Vagina (tissue), 2 donors: ENCODE measurements at regions not wholly inside any gene's neighbourhood (a gene's known extent, or its start where the extent isn't known, plus 50 kb on each side); places are given as distances from the start of the nearest gene placed in this dataset.

Source experiments
- DNase-seq, 2 donors: peaks; one replicate each; pipeline ENCODE4 v3.0.0-alpha.2; 2017; ENCODE audit errors: extremely low spot score in 2 of 2
- H3K27ac ChIP-seq: fragments of 200-600 bp; sonication (generic); one replicate; pipeline ENCODE4 v1.5.1; 2019
- H3K27me3 ChIP-seq: fragments of 200-600 bp; sonication (generic); one replicate; pipeline ENCODE4 v1.5.1; 2019
- H3K36me3 ChIP-seq, 2 donors: fragments of 200-600 bp; sonication (generic); one replicate each; pipeline ENCODE4 v1.5.1; 2017 to 2019
- H3K4me1 ChIP-seq: fragments of 200-600 bp; sonication (generic); one replicate; pipeline ENCODE4 v1.5.1; 2019
- H3K4me3 ChIP-seq, 2 donors: fragments of 200-600 bp; sonication (generic); 1 replicate in 1 of 2; 2 replicates in 1 of 2; pipeline ENCODE4 v1.5.1; 2016 to 2019
- H3K9me3 ChIP-seq: fragments of 200-600 bp; sonication (generic); one replicate; pipeline ENCODE4 v1.5.1; 2019
- POLR2A ChIP-seq, 2 donors: fragments of 450-650 bp; IDR thresholded peaks; one replicate each; pipeline ENCODE4 v1.6.1; 2017; ENCODE audit warnings: antibody characterized with exemption in 2 of 2, mild to moderate bottlenecking in 2 of 2, moderate library complexity in 2 of 2
- POLR2AphosphoS5 ChIP-seq, 2 donors: sonication (generic); formaldehyde crosslinking; IDR thresholded peaks; one replicate each; pipeline ENCODE4 v1.9.0; 2017; ENCODE audit warnings: antibody characterized with exemption in 2 of 2, mild to moderate bottlenecking in 2 of 2, low read depth in 1 of 2; ENCODE audit not compliant: insufficient read depth in 1 of 2
- intact Hi-C: fragments of 100-400 bp; cut with DNase I; formaldehyde crosslinking; loops from one replicate; pipeline ENCODE4 v1.15.1; 2023
- TF ChIP-seq, protein P1 (sequence below), 3 experiments: fragments of 450-650 bp in 2 of 3; fragments of 200-600 bp in 1 of 3; sonication (generic) in 1 of 3; IDR thresholded peaks; one replicate each; pipeline ENCODE4 v1.5.1; 2017 to 2019; ENCODE audit warnings: antibody characterized with exemption in 3 of 3, mild to moderate bottlenecking in 2 of 3, moderate library complexity in 2 of 3

DNA sequence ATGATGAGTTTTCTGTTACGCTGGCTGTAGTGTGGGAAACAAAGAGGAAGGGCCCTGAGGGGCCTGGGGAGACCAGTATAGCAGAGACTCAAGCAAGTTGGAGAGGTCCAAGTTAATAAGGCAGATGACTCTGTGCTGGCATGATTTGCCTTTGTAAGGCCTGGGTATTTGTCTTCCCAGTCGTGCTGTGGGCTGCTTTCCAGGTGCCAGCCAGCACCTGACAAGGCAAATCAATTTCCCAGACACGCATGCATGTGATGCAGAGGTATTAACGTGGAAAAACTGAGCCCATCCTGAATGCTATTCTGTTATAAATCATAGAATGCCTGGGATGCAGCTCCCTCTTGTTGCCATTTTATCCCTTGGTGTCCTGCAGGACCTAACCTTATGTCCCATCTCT lies 175.6 kb downstream of the MFSD1 start:
- Histone ChIP-seq H3K4me3 (no peak overlapping the region), H3K36me3 (no peaks in the 10 kb centered on the region), H3K27me3 (no peaks in the 10 kb centered on the region), H3K9me3 (no peaks in the 10 kb centered on the region), H3K27ac (no peak overlapping the region), H3K4me1 (no peaks in the 10 kb centered on the region)
- DNase-seq, result no peak
- intact Hi-C loops, result no loop called here
- TF ChIP-seq POLR2A (IDR thresholded peaks at IDR 0.05), result no peak
- TF ChIP-seq, protein P1, sequence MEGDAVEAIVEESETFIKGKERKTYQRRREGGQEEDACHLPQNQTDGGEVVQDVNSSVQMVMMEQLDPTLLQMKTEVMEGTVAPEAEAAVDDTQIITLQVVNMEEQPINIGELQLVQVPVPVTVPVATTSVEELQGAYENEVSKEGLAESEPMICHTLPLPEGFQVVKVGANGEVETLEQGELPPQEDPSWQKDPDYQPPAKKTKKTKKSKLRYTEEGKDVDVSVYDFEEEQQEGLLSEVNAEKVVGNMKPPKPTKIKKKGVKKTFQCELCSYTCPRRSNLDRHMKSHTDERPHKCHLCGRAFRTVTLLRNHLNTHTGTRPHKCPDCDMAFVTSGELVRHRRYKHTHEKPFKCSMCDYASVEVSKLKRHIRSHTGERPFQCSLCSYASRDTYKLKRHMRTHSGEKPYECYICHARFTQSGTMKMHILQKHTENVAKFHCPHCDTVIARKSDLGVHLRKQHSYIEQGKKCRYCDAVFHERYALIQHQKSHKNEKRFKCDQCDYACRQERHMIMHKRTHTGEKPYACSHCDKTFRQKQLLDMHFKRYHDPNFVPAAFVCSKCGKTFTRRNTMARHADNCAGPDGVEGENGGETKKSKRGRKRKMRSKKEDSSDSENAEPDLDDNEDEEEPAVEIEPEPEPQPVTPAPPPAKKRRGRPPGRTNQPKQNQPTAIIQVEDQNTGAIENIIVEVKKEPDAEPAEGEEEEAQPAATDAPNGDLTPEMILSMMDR (IDR thresholded peaks at IDR 0.05), result no peak
- no peak for TF ChIP-seq POLR2AphosphoS5 (IDR thresholded peaks at IDR 0.05; ENCODE audit: insufficient read depth in 1 of 2, low read depth in 1 of 2)

DNA sequence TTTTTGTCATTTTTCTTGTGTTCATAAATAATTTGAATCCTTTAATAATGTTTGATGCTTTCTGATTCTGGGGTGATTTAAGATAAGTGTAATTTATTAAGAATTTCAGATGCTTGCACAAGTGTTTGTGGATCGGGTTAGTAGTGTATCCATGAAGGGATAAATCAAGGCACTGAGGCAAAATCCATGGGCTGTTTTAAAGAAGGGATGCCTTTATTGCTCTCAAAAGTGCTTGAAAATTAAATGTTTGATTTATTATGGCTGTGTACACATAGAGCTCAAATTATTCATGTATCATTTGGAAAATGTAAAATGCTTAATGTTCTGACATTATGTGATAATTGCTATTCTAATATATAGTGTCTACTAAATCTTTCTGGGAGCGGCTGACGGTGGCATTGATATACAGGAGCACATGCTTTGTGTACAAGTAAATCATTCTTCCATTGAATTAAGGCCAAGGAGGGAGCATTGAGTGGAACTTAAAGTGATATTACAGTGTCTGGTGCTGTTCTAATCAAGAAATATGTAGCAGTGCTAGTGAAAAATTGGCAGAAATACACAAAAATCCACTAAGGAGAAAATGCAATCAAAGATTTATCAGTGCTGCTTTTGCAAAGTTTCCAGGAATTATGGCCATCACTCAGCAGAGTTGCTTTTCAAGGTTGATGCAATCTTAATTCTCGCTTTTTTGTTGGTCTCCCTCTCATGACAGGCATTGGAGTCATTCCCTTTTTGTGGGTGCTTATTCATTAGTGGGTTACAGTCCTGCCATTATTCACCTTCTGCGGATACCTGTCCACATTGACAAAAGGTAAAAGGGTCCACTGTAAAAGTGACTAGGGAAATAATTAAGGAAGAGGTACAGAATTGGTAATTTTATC lies 181.6 kb downstream of the MFSD1 start:
- H3K36me3 ChIP-seq, result no peaks in the 10 kb centered on the region
- no peaks in the 10 kb centered on the region for H3K27me3 ChIP-seq
- H3K27ac ChIP-seq, result no peak overlapping the region
- intact Hi-C loops, result no loop called here
- H3K4me1 ChIP-seq, result no peaks in the 10 kb centered on the region
- no peak for TF ChIP-seq POLR2A (IDR thresholded peaks at IDR 0.05)
- TF ChIP-seq, protein P1 (IDR thresholded peaks at IDR 0.05), result no peak
- no peaks in the 10 kb centered on the region for H3K9me3 ChIP-seq
- no peak overlapping the region for H3K4me3 ChIP-seq
- DNase-seq, result no peak

DNA sequence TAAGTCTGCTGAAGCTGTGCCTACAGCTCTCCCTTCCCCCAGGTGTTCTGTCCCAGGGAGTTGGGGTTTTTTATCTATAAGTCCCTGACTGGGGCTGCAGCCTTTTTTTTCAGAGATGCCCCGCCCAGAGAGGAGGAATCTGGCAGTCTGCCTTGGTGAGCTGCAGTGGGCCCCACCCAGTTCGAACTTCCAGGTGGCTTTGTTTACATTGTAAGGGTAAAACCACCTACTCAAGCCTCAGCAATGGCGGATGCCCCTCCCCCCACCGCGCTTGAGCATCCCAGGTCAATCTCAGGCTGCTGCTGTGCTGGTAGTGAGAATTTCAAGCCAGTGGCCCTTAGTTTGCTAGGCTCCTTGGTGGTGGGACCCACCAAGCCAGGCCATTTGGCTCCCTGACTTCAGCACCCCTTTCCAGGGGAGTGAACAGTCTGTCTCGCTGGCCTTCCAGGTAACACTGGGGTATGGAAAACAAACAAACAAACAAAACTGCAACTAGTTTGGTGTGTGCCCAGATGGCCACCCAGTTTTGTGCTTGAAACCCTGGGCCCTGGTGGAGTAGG lies 189.4 kb downstream of the MFSD1 start:
- Histone ChIP-seq H3K9me3 (no peaks in the 10 kb centered on the region), H3K36me3 (no peaks in the 10 kb centered on the region), H3K4me1 (no peaks in the 10 kb centered on the region), H3K27ac (no peak overlapping the region), H3K4me3 (no peak overlapping the region), H3K27me3 (no peaks in the 10 kb centered on the region)
- no peak for DNase-seq
- TF ChIP-seq POLR2AphosphoS5 (IDR thresholded peaks at IDR 0.05; ENCODE audit: insufficient read depth in 1 of 2, low read depth in 1 of 2) (no peak), POLR2A (IDR thresholded peaks at IDR 0.05) (no peak)
- TF ChIP-seq, protein P1 (IDR thresholded peaks at IDR 0.05), result no peak
- intact Hi-C loops, result no loop called here

DNA sequence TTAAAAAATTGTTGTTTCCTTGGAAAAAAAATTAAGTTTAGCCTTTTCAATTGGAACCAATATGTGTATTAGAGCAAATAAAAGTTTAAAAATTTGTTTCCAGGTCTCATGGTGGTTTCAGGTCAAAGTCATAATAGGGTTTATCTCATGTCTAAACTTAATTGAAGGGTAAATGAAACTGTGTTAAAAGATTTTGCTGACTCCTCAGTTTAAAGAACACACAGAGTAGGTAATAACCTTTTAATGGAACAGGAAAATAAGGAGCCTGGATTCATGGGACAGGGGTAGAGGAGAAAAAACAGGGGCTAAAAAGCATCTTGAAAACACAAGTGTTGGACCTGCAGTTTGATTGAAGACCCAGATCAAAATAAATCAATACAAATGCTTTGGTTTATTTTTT lies 190.6 kb downstream of the MFSD1 start:
- no peaks in the 10 kb centered on the region for H3K36me3 ChIP-seq
- no peaks in the 10 kb centered on the region for H3K27me3 ChIP-seq
- no peak for DNase-seq
- TF ChIP-seq, protein P1 (IDR thresholded peaks at IDR 0.05), result no peak
- no peak for TF ChIP-seq POLR2AphosphoS5 (IDR thresholded peaks at IDR 0.05; ENCODE audit: insufficient read depth in 1 of 2, low read depth in 1 of 2)
- no peak for TF ChIP-seq POLR2A (IDR thresholded peaks at IDR 0.05)
- H3K27ac ChIP-seq, result no peak overlapping the region
- intact Hi-C loops, result no loop called here
- H3K4me3 ChIP-seq, result no peak overlapping the region
- H3K4me1 ChIP-seq, result no peaks in the 10 kb centered on the region
- H3K9me3 ChIP-seq, result no peaks in the 10 kb centered on the region

DNA sequence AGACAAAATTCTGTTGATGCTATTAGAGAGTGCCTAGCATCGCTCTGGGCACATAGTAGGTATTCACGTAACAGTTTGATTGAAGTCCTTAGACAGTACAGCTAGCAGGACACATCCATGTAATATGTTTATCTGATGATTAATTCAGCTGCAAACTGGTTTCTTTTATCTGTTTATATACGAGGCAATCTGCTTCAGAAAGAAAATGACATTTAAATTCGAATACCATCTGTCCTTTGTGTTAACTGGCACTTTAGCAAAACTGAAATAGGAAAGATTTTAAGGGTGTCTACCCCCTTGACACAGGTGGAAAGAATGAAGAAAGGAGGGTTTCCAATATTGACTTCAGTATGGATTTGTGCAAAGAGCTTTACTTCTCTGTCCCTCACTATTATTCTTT lies 192.5 kb downstream of the MFSD1 start:
- H3K27me3 ChIP-seq, result no peaks in the 10 kb centered on the region
- DNase-seq, result no peak
- H3K36me3 ChIP-seq, result no peaks in the 10 kb centered on the region
- H3K27ac ChIP-seq, result no peak overlapping the region
- TF ChIP-seq POLR2AphosphoS5 (IDR thresholded peaks at IDR 0.05; ENCODE audit: insufficient read depth in 1 of 2, low read depth in 1 of 2) (no peak), POLR2A (IDR thresholded peaks at IDR 0.05) (no peak)
- TF ChIP-seq, protein P1 (IDR thresholded peaks at IDR 0.05), result no peak
- no peaks in the 10 kb centered on the region for H3K9me3 ChIP-seq
- intact Hi-C loops, result no loop called here
- no peaks in the 10 kb centered on the region for H3K4me1 ChIP-seq
- H3K4me3 ChIP-seq, result no peak overlapping the region
